ENCODE measurements at regions not wholly inside any gene's neighbourhood (a gene's known extent, or its start where the extent isn't known, plus 50 kb on each side); places are given as distances from the start of the nearest gene placed in this dataset.

DNA sequence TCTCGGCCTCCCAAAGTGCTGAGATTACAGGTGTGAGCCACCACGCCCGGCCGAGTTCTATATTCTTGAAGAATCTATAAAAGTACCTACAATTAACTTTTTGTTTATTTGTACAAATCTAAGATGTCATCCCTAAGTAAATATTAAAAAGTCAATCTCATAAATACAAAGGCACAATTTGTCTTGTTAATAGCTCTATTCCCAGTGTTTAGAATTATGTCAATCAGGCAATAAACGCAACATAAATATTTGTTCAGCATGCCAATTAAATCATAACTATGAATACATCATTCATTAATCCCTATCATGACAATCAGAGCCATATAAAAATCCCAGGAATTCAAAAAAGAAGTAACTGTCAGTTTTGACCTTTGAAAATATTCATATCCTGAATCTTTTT is 68.9 kb upstream of the CDH18 start:
- Histone ChIP-seq H3K4me3 (ENCODE audit: severe bottlenecking) (no peak overlapping the region), H3K27ac (ENCODE audit: poor library complexity, severe bottlenecking) (no peak overlapping the region)
- no peak for ATAC-seq (ENCODE audit: low read depth)

GRCh38 chr5:20055301-20055700 is 67.3 kb upstream of the CDH18 start:
- DNase-seq (ENCODE audit: low spot score) (no peak), ATAC-seq (ENCODE audit: low read depth) (no peak)
- Histone ChIP-seq H3K9me3 (ENCODE audit: severe bottlenecking) (no peaks in the 10 kb centered on the region), H3K27me3 (ENCODE audit: insufficient read depth, poor library complexity, severe bottlenecking) (peaks cover 10% of the 10 kb centered on the region), H3K36me3 (ENCODE audit: low read depth) (no peaks in the 10 kb centered on the region), H3K4me1 (ENCODE audit: insufficient read depth, poor library complexity, severe bottlenecking) (no peaks in the 10 kb centered on the region), H3K4me3 (ENCODE audit: severe bottlenecking) (no peak overlapping the region), H3K27ac (ENCODE audit: poor library complexity, severe bottlenecking) (no peak overlapping the region)
- no peak for TF ChIP-seq CTCF (IDR thresholded peaks at IDR 0.05; ENCODE audit: poor library complexity, severe bottlenecking)

More for the DNA sequence above, 68.9 kb upstream of the CDH18 start:
- TF ChIP-seq CTCF (IDR thresholded peaks at IDR 0.05; ENCODE audit: poor library complexity, severe bottlenecking): no peak
- Histone ChIP-seq H3K4me1 (ENCODE audit: insufficient read depth, poor library complexity, severe bottlenecking) (no peaks in the 10 kb centered on the region), H3K36me3 (ENCODE audit: low read depth) (no peaks in the 10 kb centered on the region), H3K27me3 (ENCODE audit: insufficient read depth, poor library complexity, severe bottlenecking) (peaks cover 10% of the 10 kb centered on the region), H3K9me3 (ENCODE audit: severe bottlenecking) (no peaks in the 10 kb centered on the region)
- DNase-seq (ENCODE audit: low spot score): no peak

DNA sequence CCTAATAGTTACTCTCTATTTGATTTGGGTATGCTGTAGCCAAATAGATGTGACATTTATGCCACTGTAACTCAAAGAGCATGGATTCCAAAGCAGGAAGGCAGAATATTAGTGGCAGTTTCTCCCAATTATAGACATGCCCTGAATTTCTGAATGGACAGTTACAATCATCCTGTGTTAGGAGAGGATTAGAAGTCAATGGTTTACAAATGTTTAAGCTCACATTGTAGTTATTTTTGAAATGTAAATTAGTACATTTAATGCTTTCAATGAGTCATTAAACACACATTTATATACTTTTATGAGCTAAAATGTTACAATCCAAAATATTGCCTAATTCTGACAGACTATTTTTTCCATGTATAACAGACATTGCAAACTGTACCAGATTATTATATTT is 62.3 kb upstream of the CDH18 start:
- no peak for TF ChIP-seq CTCF (IDR thresholded peaks at IDR 0.05; ENCODE audit: poor library complexity, severe bottlenecking)
- no peaks in the 10 kb centered on the region for H3K27me3 ChIP-seq (ENCODE audit: insufficient read depth, poor library complexity, severe bottlenecking)
- no peak overlapping the region for H3K27ac ChIP-seq (ENCODE audit: poor library complexity, severe bottlenecking)
- peaks cover 2% of the 10 kb centered on the region for H3K4me1 ChIP-seq (ENCODE audit: insufficient read depth, poor library complexity, severe bottlenecking)
- H3K4me3 ChIP-seq (ENCODE audit: severe bottlenecking): no peak overlapping the region
- H3K36me3 ChIP-seq (ENCODE audit: low read depth): no peaks in the 10 kb centered on the region
- ATAC-seq (ENCODE audit: low read depth) (peak; percentile 53; the same call in 2 of the 3 replicates), DNase-seq (ENCODE audit: low spot score) (no peak)
- no peaks in the 10 kb centered on the region for H3K9me3 ChIP-seq (ENCODE audit: severe bottlenecking)

DNA sequence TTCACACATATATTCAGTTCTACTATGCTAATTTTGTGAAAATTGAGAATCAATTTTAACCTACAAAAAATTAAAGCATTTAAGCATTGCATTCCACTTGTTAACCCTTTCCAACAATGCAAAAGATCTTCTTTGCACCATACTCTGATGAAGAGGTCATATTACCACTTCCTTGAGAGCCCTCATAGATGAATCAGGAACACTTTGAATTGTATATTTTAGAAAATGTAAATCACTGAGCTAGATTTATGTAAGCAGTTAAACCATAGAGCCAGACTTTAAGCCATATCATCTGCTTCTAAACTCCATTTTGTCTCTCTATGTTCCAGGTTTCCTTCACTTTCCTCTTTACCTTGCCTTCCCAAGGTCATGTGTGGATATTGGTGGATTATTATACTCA is 56.5 kb upstream of the CDH18 start:
- no peak overlapping the region for H3K27ac ChIP-seq (ENCODE audit: poor library complexity, severe bottlenecking)
- no peaks in the 10 kb centered on the region for H3K36me3 ChIP-seq (ENCODE audit: low read depth)
- ATAC-seq (ENCODE audit: low read depth) (no peak), DNase-seq (ENCODE audit: low spot score) (no peak)
- no peak for TF ChIP-seq CTCF (IDR thresholded peaks at IDR 0.05; ENCODE audit: poor library complexity, severe bottlenecking)
- H3K4me1 ChIP-seq (ENCODE audit: insufficient read depth, poor library complexity, severe bottlenecking): peaks cover 8% of the 10 kb centered on the region
- H3K9me3 ChIP-seq (ENCODE audit: severe bottlenecking): peaks cover under 1% of the 10 kb centered on the region
- no peak overlapping the region for H3K4me3 ChIP-seq (ENCODE audit: severe bottlenecking)
- H3K27me3 ChIP-seq (ENCODE audit: insufficient read depth, poor library complexity, severe bottlenecking): no peaks in the 10 kb centered on the region

DNA sequence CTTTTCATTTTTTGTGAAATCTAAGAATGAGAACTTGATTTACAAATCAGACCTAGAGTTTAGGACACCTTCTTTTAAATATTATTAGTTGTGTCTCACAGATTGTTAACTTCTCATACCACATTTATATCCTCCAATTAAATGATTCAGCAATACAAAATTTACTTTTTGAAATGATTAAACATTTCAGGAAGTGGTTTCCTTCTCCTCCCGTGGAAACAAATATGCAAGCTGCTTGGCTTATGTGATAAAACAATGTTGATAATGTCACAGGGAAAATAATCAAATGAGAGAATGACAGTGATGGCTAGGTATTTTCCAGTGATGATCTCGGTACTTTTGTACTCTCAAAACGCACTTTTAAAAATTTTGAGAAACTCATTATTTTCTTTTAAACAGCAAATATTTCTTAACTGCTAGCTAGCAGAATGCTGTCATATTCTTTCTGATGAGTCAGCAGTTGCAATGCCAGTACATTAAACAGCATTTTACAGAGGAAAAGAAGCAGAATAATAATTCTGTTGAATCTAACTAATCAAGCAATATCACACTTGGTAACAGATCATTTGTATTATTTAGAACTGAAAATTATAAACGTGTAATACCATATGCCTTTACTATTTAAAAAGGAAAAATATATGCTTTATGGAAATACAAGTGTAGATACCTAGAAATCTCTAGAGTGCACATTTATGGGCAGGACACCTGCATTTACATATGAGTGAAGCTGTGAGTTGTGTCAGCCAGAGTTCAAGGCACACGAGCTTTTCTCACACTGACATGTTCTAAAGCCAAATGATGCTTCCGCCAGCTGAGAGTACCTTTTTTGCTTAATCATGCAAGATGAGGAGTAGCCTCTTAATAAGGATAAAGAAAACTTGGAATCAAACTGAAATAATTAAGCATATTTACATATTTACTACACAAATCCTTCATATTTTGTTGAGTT is 53.6 kb upstream of the CDH18 start:
- Histone ChIP-seq H3K27me3 (ENCODE audit: insufficient read depth, poor library complexity, severe bottlenecking) (no peaks in the 10 kb centered on the region), H3K36me3 (ENCODE audit: low read depth) (no peaks in the 10 kb centered on the region), H3K4me1 (ENCODE audit: insufficient read depth, poor library complexity, severe bottlenecking) (peaks cover 8% of the 10 kb centered on the region), H3K27ac (ENCODE audit: poor library complexity, severe bottlenecking) (peak overlapping the region; percentile 15), H3K9me3 (ENCODE audit: severe bottlenecking) (peaks cover 3% of the 10 kb centered on the region), H3K4me3 (ENCODE audit: severe bottlenecking) (no peak overlapping the region)
- TF ChIP-seq CTCF (IDR thresholded peaks at IDR 0.05; ENCODE audit: poor library complexity, severe bottlenecking): no peak
- ATAC-seq (ENCODE audit: low read depth): no peak
- DNase-seq (ENCODE audit: low spot score): no peak
